Gastroesophageal sphincter (tissue), 3 donors: ENCODE measurements at regions not wholly inside any gene's neighbourhood (a gene's known extent, or its start where the extent isn't known, plus 50 kb on each side); places are given as distances from the start of the nearest gene placed in this dataset.

Experiments
- POLR2A ChIP-seq, 2 donors: fragments of 450-650 bp; IDR thresholded peaks; one replicate each; pipeline ENCODE4 v1.6.1; 2017; ENCODE audit warnings: antibody characterized with exemption in 2 of 2, mild to moderate bottlenecking in 2 of 2, moderate library complexity in 1 of 2
- POLR2AphosphoS5 ChIP-seq: sonication (generic); formaldehyde crosslinking; IDR thresholded peaks from one replicate; pipeline ENCODE4 v1.6.1; 2017; ENCODE audit warnings: antibody characterized with exemption
- TF ChIP-seq, protein P1 (sequence below), 4 experiments: fragments of 200-600 bp in 2 of 4; fragments of 450-650 bp in 2 of 4; sonication (generic) in 1 of 4; IDR thresholded peaks; one replicate each; pipeline ENCODE4 v1.5.1; 2017 to 2019; ENCODE audit warnings: antibody characterized with exemption in 4 of 4, mild to moderate bottlenecking in 2 of 4, moderate library complexity in 2 of 4

DNA sequence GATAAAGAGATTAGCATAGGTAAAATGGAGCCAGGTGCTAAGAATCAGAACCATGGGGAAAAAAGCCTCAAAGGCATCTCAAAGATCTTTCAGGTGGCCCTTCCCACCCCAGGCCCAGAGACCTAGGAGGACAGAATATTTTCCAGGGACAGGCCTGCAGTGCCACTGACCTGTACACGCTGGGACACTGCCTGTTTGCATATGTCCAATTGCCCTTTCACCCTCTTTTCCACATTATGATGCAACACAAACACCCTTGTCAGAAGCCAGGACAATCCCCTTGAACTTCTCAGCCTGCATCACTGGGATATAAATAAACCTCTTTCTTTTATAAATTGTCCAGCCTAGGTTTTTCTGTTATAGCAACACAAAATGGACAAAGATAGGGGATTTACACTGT is 419.1 kb downstream of the TRIB2 start:
- TF ChIP-seq, protein P1, sequence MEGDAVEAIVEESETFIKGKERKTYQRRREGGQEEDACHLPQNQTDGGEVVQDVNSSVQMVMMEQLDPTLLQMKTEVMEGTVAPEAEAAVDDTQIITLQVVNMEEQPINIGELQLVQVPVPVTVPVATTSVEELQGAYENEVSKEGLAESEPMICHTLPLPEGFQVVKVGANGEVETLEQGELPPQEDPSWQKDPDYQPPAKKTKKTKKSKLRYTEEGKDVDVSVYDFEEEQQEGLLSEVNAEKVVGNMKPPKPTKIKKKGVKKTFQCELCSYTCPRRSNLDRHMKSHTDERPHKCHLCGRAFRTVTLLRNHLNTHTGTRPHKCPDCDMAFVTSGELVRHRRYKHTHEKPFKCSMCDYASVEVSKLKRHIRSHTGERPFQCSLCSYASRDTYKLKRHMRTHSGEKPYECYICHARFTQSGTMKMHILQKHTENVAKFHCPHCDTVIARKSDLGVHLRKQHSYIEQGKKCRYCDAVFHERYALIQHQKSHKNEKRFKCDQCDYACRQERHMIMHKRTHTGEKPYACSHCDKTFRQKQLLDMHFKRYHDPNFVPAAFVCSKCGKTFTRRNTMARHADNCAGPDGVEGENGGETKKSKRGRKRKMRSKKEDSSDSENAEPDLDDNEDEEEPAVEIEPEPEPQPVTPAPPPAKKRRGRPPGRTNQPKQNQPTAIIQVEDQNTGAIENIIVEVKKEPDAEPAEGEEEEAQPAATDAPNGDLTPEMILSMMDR (IDR thresholded peaks at IDR 0.05): no peak
- no peak for TF ChIP-seq POLR2AphosphoS5
- TF ChIP-seq POLR2A (IDR thresholded peaks at IDR 0.05): no peak
